Thyroid gland (tissue), 4 donors: ENCODE measurements at regions not wholly inside any gene's neighbourhood (a gene's known extent, or its start where the extent isn't known, plus 50 kb on each side); places are given as distances from the start of the nearest gene placed in this dataset.

Source experiments
- POLR2A ChIP-seq, 2 donors: fragments of 450-650 bp; IDR thresholded peaks; one replicate each; pipeline ENCODE4 v1.6.1; 2017; ENCODE audit warnings: antibody characterized with exemption in 2 of 2, mild to moderate bottlenecking in 2 of 2, moderate library complexity in 1 of 2
- TF ChIP-seq, protein P1 (sequence below), 6 experiments: fragments of 200-600 bp in 3 of 6; fragments of 450-650 bp in 3 of 6; sonication (generic) in 3 of 6; IDR thresholded peaks; one replicate each; pipeline ENCODE4 v1.5.1; 2016 to 2019; ENCODE audit warnings: antibody characterized with exemption in 6 of 6, mild to moderate bottlenecking in 2 of 6, inconsistent platforms in 1 of 6, moderate library complexity in 1 of 6

DNA sequence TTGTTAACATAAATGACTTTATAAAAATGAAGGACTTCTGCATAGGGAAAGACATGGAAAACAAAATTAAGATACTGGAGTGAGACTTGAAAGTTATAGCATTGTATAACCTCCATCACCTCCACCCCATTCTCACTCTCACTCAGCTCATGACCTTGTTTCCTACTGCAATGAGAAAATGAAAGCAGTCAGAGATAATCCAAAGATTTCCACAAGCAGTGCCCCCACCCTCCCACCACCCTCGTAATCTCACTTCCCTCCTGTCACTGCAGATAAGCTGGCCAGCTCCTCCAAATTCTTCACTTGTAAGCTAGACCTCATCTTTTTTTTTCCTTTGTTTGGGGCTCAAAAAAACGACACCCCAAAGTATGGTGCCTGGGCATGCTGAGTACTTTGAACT, 52.9 kb upstream of the PROKR2 start:
- TF ChIP-seq, protein P1, sequence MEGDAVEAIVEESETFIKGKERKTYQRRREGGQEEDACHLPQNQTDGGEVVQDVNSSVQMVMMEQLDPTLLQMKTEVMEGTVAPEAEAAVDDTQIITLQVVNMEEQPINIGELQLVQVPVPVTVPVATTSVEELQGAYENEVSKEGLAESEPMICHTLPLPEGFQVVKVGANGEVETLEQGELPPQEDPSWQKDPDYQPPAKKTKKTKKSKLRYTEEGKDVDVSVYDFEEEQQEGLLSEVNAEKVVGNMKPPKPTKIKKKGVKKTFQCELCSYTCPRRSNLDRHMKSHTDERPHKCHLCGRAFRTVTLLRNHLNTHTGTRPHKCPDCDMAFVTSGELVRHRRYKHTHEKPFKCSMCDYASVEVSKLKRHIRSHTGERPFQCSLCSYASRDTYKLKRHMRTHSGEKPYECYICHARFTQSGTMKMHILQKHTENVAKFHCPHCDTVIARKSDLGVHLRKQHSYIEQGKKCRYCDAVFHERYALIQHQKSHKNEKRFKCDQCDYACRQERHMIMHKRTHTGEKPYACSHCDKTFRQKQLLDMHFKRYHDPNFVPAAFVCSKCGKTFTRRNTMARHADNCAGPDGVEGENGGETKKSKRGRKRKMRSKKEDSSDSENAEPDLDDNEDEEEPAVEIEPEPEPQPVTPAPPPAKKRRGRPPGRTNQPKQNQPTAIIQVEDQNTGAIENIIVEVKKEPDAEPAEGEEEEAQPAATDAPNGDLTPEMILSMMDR (IDR thresholded peaks at IDR 0.05), result no peak
- TF ChIP-seq POLR2A (IDR thresholded peaks at IDR 0.05), result no peak
